ENCODE measurements at regions not wholly inside any gene's neighbourhood (a gene's known extent, or its start where the extent isn't known, plus 50 kb on each side); places are given as distances from the start of the nearest gene placed in this dataset.
"Not testable (repeated sequence)": the region's sequence is repeated elsewhere in the genome, so short reads cannot be mapped to it uniquely, and the experiment has no call there.

DNA sequence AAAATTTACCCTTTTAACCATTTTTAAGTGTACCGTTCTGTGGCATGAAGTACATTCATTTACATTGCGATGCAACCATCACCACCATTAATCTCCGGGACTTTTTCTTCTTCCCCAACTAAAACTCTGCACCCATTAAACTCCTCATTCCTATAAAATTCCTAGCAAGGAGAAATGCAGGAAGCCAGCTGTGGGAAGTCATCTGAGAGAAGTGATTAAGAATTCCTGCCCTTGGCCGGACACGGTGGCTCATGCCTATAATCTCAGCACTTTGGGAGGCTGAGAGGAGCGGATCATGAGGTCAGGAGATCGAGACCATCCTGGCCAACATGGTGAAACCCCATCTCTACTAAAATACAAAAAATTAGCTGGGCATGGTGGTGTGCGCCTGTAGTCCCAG, 121.9 kb upstream of the RBPJ start:
- not testable (repeated sequence) for TF ChIP-seq POLR2A (IDR thresholded peaks at IDR 0.05)
- TF ChIP-seq, protein P1, sequence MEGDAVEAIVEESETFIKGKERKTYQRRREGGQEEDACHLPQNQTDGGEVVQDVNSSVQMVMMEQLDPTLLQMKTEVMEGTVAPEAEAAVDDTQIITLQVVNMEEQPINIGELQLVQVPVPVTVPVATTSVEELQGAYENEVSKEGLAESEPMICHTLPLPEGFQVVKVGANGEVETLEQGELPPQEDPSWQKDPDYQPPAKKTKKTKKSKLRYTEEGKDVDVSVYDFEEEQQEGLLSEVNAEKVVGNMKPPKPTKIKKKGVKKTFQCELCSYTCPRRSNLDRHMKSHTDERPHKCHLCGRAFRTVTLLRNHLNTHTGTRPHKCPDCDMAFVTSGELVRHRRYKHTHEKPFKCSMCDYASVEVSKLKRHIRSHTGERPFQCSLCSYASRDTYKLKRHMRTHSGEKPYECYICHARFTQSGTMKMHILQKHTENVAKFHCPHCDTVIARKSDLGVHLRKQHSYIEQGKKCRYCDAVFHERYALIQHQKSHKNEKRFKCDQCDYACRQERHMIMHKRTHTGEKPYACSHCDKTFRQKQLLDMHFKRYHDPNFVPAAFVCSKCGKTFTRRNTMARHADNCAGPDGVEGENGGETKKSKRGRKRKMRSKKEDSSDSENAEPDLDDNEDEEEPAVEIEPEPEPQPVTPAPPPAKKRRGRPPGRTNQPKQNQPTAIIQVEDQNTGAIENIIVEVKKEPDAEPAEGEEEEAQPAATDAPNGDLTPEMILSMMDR (IDR thresholded peaks at IDR 0.05) = not testable (repeated sequence)

All from testis (tissue), 2 donors.